GM19372 (cell line): ENCODE measurements at regions not wholly inside any gene's neighbourhood (a gene's known extent, or its start where the extent isn't known, plus 50 kb on each side); places are given as distances from the start of the nearest gene placed in this dataset.

Experiments
- ATAC-seq: cut with Tn5 transposase; IDR thresholded peaks from one replicate; pipeline ENCODE4 v1.9.1; 2021; ENCODE audit warnings: mild to moderate bottlenecking, low read depth, moderate library complexity; ENCODE audit not compliant: unreplicated experiment

GRCh38 chr6:163985710-163986109 lies 571.2 kb downstream of the QKI start:
- no peak for ATAC-seq

- ATAC-seq = no peak
Observed at GRCh38 chr6:163985040-163985439, 570.5 kb downstream of the QKI start.

- ATAC-seq = no peak
Observed at GRCh38 chr6:163984124-163984936, 569.8 kb downstream of the QKI start.

- no peak for ATAC-seq
Observed at GRCh38 chr6:163983679-163984078, 569.2 kb downstream of the QKI start.

GRCh38 chr6:163974322-163974721 lies 559.8 kb downstream of the QKI start:
- no peak for ATAC-seq

GRCh38 chr6:163971841-163972838 lies 557.6 kb downstream of the QKI start:
- ATAC-seq = no peak

GRCh38 chr6:163970846-163971564 lies 556.5 kb downstream of the QKI start:
- no peak for ATAC-seq

GRCh38 chr6:163965426-163966348 lies 551.2 kb downstream of the QKI start:
- no peak for ATAC-seq

GRCh38 chr6:163964789-163965188 lies 550.3 kb downstream of the QKI start:
- no peak for ATAC-seq

- ATAC-seq = no peak
Observed at GRCh38 chr6:163963205-163964120, 548.9 kb downstream of the QKI start.

- ATAC-seq = no peak
Observed at GRCh38 chr6:163962627-163963117, 548.2 kb downstream of the QKI start.

GRCh38 chr6:163960128-163960527 lies 545.6 kb downstream of the QKI start:
- ATAC-seq = no peak

- no peak for ATAC-seq
Observed at GRCh38 chr6:163958646-163959045, 544.1 kb downstream of the QKI start.

- peak; percentile 97 for ATAC-seq
Observed at GRCh38 chr6:163956571-163957407, 542.3 kb downstream of the QKI start.

GRCh38 chr6:163955756-163956155 lies 541.2 kb downstream of the QKI start:
- ATAC-seq = no peak

GRCh38 chr6:163955096-163955495 lies 540.6 kb downstream of the QKI start:
- ATAC-seq = no peak

- no peak for ATAC-seq
Observed at GRCh38 chr6:163954088-163954775, 539.7 kb downstream of the QKI start.
